Tibial nerve (tissue), 3 donors: ENCODE measurements at regions not wholly inside any gene's neighbourhood (a gene's known extent, or its start where the extent isn't known, plus 50 kb on each side); places are given as distances from the start of the nearest gene placed in this dataset.

Experiments used
- POLR2A ChIP-seq, 2 donors: fragments of 450-650 bp; IDR thresholded peaks; one replicate each; pipeline ENCODE4 v1.6.1; 2017; ENCODE audit warnings: antibody characterized with exemption in 2 of 2, mild to moderate bottlenecking in 2 of 2, moderate library complexity in 2 of 2
- TF ChIP-seq, protein P1 (sequence below), 5 experiments: fragments of 200-600 bp in 3 of 5; fragments of 450-650 bp in 2 of 5; sonication (generic) in 3 of 5; IDR thresholded peaks; one replicate each; pipeline ENCODE4 v1.5.1; 2016 to 2019; ENCODE audit warnings: antibody characterized with exemption in 5 of 5, mild to moderate bottlenecking in 3 of 5, moderate library complexity in 2 of 5

DNA sequence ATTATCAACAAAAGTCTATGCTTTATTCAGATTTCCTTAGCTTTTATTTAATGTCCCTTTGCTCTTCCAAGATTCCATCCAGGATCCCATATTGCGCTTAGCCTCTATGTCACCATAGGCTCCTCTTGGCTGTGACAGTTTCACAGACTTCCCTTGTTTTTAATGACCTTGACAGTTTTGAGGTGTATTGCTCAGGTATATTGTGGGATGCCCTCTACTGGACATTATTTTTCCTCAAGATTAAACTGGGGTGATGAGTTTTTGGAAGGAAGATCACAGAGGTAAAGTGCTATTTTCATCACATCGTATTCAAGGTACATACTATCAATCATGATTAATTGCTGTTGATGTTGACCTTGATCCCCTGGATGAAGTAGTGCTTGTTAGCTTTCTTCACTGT lies 99.1 kb upstream of the SMAD3 start:
- TF ChIP-seq, protein P1, sequence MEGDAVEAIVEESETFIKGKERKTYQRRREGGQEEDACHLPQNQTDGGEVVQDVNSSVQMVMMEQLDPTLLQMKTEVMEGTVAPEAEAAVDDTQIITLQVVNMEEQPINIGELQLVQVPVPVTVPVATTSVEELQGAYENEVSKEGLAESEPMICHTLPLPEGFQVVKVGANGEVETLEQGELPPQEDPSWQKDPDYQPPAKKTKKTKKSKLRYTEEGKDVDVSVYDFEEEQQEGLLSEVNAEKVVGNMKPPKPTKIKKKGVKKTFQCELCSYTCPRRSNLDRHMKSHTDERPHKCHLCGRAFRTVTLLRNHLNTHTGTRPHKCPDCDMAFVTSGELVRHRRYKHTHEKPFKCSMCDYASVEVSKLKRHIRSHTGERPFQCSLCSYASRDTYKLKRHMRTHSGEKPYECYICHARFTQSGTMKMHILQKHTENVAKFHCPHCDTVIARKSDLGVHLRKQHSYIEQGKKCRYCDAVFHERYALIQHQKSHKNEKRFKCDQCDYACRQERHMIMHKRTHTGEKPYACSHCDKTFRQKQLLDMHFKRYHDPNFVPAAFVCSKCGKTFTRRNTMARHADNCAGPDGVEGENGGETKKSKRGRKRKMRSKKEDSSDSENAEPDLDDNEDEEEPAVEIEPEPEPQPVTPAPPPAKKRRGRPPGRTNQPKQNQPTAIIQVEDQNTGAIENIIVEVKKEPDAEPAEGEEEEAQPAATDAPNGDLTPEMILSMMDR (IDR thresholded peaks at IDR 0.05), result peak in 1 of 5 experiments; percentile 10
- no peak for TF ChIP-seq POLR2A (IDR thresholded peaks at IDR 0.05)
